GM10266 (cell line): ENCODE measurements at regions not wholly inside any gene's neighbourhood (a gene's known extent, or its start where the extent isn't known, plus 50 kb on each side); places are given as distances from the start of the nearest gene placed in this dataset.

Source experiments
- DNase-seq: peaks from one replicate; pipeline ENCODE4 v3.0.0; 2012; ENCODE audit errors: extremely low spot score
- TF ChIP-seq, protein P1 (sequence below): IDR thresholded peaks from 2 replicates; pipeline ENCODE4 v1.5.1; 2012; ENCODE audit warnings: mild to moderate bottlenecking, low read depth; ENCODE audit not compliant: control insufficient read depth, insufficient read depth; ENCODE audit errors: missing control alignments

DNA sequence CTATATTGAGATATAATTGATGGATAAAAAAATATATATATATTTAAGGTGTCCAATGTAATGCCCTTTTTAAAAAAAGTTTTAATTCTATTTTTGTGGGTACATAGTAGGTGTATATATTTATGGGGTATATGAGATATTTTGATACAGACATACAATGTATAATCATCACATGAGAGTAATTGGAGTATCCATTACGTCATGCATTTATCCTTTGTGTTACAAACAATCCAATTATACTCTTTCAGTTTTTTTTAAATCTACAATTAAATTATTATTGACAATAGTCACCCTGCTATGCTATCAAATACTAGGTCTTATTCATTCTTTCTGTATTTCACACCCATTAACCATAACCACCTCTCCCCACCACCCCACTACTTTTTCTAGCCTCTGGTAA lies 66.3 kb upstream of the DIPK2B start:
- TF ChIP-seq, protein P1, sequence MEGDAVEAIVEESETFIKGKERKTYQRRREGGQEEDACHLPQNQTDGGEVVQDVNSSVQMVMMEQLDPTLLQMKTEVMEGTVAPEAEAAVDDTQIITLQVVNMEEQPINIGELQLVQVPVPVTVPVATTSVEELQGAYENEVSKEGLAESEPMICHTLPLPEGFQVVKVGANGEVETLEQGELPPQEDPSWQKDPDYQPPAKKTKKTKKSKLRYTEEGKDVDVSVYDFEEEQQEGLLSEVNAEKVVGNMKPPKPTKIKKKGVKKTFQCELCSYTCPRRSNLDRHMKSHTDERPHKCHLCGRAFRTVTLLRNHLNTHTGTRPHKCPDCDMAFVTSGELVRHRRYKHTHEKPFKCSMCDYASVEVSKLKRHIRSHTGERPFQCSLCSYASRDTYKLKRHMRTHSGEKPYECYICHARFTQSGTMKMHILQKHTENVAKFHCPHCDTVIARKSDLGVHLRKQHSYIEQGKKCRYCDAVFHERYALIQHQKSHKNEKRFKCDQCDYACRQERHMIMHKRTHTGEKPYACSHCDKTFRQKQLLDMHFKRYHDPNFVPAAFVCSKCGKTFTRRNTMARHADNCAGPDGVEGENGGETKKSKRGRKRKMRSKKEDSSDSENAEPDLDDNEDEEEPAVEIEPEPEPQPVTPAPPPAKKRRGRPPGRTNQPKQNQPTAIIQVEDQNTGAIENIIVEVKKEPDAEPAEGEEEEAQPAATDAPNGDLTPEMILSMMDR = no peak
- DNase-seq = no peak

GRCh38 chrX:45266456-45266855 lies 65.8 kb upstream of the DIPK2B start:
- TF ChIP-seq, protein P1 = no peak

GRCh38 chrX:45264865-45265264 lies 64.2 kb upstream of the DIPK2B start:
- no peak for DNase-seq
- TF ChIP-seq, protein P1 = no peak

More at GRCh38 chrX:45266456-45266855, 65.8 kb upstream of the DIPK2B start:
- DNase-seq = no peak

- no peak for DNase-seq
These were observed 60.8 kb upstream of the DIPK2B start for GRCh38 chrX:45261471-45261870.

GRCh38 chrX:45261005-45261404 lies 60.3 kb upstream of the DIPK2B start:
- no peak for DNase-seq
- TF ChIP-seq, protein P1 = no peak

More at GRCh38 chrX:45261471-45261870, 60.8 kb upstream of the DIPK2B start:
- TF ChIP-seq, protein P1 = no peak

- TF ChIP-seq, protein P1 = no peak
- DNase-seq = no peak
These were observed 58.2 kb upstream of the DIPK2B start for GRCh38 chrX:45258731-45259402.
